ENCODE measurements at regions not wholly inside any gene's neighbourhood (a gene's known extent, or its start where the extent isn't known, plus 50 kb on each side); places are given as distances from the start of the nearest gene placed in this dataset.

GRCh38 chr2:212923393-212923792 lies 228.0 kb downstream of the IKZF2 start:
- no peak for TF ChIP-seq CTCF (IDR thresholded peaks at IDR 0.05; ENCODE audit: low read length)
- no peak for TF ChIP-seq EZH2 (optimal IDR thresholded peaks at IDR 0.05; ENCODE audit: low read depth, low read length)
- no peak for TF ChIP-seq EZH2phosphoT487 (IDR thresholded peaks at IDR 0.05; ENCODE audit: low read length)

Measured in MM.1S (cell line).